ENCODE measurements at regions not wholly inside any gene's neighbourhood (a gene's known extent, or its start where the extent isn't known, plus 50 kb on each side); places are given as distances from the start of the nearest gene placed in this dataset.

DNA sequence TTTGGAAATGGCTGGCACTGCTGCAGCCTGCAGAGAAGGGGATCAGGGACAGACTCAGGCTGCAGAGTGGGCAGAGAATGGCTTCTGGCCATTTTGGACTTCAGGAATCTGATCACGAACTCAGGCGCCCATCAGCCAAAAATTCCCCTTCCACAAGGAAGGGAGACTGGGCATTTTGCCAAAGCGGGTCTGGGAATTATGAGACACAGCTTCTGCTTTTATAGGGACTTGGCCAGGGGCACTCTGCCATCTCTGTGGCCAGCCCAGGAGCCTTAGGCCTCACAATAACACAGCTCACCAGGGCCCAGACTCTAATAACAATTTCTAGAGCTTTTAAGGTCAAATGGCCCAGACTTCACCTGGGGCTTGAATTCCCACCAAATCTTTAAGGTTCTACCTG is 74.7 kb downstream of the CHST1 start:
- TF ChIP-seq, protein P1, sequence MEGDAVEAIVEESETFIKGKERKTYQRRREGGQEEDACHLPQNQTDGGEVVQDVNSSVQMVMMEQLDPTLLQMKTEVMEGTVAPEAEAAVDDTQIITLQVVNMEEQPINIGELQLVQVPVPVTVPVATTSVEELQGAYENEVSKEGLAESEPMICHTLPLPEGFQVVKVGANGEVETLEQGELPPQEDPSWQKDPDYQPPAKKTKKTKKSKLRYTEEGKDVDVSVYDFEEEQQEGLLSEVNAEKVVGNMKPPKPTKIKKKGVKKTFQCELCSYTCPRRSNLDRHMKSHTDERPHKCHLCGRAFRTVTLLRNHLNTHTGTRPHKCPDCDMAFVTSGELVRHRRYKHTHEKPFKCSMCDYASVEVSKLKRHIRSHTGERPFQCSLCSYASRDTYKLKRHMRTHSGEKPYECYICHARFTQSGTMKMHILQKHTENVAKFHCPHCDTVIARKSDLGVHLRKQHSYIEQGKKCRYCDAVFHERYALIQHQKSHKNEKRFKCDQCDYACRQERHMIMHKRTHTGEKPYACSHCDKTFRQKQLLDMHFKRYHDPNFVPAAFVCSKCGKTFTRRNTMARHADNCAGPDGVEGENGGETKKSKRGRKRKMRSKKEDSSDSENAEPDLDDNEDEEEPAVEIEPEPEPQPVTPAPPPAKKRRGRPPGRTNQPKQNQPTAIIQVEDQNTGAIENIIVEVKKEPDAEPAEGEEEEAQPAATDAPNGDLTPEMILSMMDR (IDR thresholded peaks at IDR 0.05; ENCODE audit: insufficient read depth, low read length): no peak
- no peak for TF ChIP-seq POLR2AphosphoS5 (IDR thresholded peaks at IDR 0.05; ENCODE audit: low read depth)
- TF ChIP-seq, protein P2, sequence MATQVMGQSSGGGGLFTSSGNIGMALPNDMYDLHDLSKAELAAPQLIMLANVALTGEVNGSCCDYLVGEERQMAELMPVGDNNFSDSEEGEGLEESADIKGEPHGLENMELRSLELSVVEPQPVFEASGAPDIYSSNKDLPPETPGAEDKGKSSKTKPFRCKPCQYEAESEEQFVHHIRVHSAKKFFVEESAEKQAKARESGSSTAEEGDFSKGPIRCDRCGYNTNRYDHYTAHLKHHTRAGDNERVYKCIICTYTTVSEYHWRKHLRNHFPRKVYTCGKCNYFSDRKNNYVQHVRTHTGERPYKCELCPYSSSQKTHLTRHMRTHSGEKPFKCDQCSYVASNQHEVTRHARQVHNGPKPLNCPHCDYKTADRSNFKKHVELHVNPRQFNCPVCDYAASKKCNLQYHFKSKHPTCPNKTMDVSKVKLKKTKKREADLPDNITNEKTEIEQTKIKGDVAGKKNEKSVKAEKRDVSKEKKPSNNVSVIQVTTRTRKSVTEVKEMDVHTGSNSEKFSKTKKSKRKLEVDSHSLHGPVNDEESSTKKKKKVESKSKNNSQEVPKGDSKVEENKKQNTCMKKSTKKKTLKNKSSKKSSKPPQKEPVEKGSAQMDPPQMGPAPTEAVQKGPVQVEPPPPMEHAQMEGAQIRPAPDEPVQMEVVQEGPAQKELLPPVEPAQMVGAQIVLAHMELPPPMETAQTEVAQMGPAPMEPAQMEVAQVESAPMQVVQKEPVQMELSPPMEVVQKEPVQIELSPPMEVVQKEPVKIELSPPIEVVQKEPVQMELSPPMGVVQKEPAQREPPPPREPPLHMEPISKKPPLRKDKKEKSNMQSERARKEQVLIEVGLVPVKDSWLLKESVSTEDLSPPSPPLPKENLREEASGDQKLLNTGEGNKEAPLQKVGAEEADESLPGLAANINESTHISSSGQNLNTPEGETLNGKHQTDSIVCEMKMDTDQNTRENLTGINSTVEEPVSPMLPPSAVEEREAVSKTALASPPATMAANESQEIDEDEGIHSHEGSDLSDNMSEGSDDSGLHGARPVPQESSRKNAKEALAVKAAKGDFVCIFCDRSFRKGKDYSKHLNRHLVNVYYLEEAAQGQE (IDR thresholded peaks at IDR 0.05; ENCODE audit: insufficient replicate concordance, low read depth): no peak
- TF ChIP-seq SPI1 (IDR thresholded peaks at IDR 0.05; ENCODE audit: borderline replicate concordance, low read depth): no peak
- TF ChIP-seq GABPA (IDR thresholded peaks at IDR 0.05; ENCODE audit: low read depth): no peak

Data from HL-60 (cell line).